ENCODE measurements at regions not wholly inside any gene's neighbourhood (a gene's known extent, or its start where the extent isn't known, plus 50 kb on each side); places are given as distances from the start of the nearest gene placed in this dataset.
"Not testable (repeated sequence)": the region's sequence is repeated elsewhere in the genome, so short reads cannot be mapped to it uniquely, and the experiment has no call there.

GRCh38 chr10:30688456-30688855 is 58.9 kb upstream of the LYZL2 start:
- Histone ChIP-seq H3K9me3 (ENCODE audit: control insufficient read depth in 2 of 3, insufficient read depth in 1 of 3, low read length in 3 of 3) (no peaks in the 10 kb centered on the region), H3K9ac (ENCODE audit: low read length in 3 of 3) (no peak overlapping the region), H3K27me3 (ENCODE audit: control insufficient read depth, insufficient read depth, low read length) (no peaks in the 10 kb centered on the region), H3K4me1 (ENCODE audit: control insufficient read depth in 2 of 3, insufficient read depth in 2 of 3, low read depth in 1 of 3, low read length in 3 of 3) (no peaks in the 10 kb centered on the region), H3K27ac (ENCODE audit: low read depth in 2 of 2, low read length in 2 of 2) (no peak overlapping the region), H3K36me3 (ENCODE audit: control insufficient read depth in 2 of 3, insufficient read depth in 3 of 3, low read length in 3 of 3) (no peaks in the 10 kb centered on the region), H3K4me3 (ENCODE audit: low read length in 3 of 3) (no peak overlapping the region)
- intact Hi-C loops (cut with DNase I) = no loop called here
- no peak for FAIRE-seq
- no peak for DNase-seq
- TF ChIP-seq CTCF (IDR thresholded peaks at IDR 0.05; ENCODE audit: borderline replicate concordance, extremely low read depth, insufficient read depth) = no peak

GRCh38 chr10:30687698-30688213 is 58.2 kb upstream of the LYZL2 start:
- H3K9ac ChIP-seq (ENCODE audit: low read length in 3 of 3) = no peak overlapping the region
- H3K27me3 ChIP-seq (ENCODE audit: control insufficient read depth, insufficient read depth, low read length) = no peaks in the 10 kb centered on the region
- FAIRE-seq (no peak), DNase-seq (peak; percentile 83 to 91 (median 88))
- no peak overlapping the region for H3K4me3 ChIP-seq (ENCODE audit: low read length in 3 of 3)
- intact Hi-C loops (cut with DNase I) = no loop called here
- H3K4me1 ChIP-seq (ENCODE audit: control insufficient read depth in 2 of 3, insufficient read depth in 2 of 3, low read depth in 1 of 3, low read length in 3 of 3) = no peaks in the 10 kb centered on the region
- no peaks in the 10 kb centered on the region for H3K9me3 ChIP-seq (ENCODE audit: control insufficient read depth in 2 of 3, insufficient read depth in 1 of 3, low read length in 3 of 3)
- peak; percentile 78 for TF ChIP-seq CTCF (IDR thresholded peaks at IDR 0.05; ENCODE audit: borderline replicate concordance, extremely low read depth, insufficient read depth)
- no peak overlapping the region for H3K27ac ChIP-seq (ENCODE audit: low read depth in 2 of 2, low read length in 2 of 2)
- no peaks in the 10 kb centered on the region for H3K36me3 ChIP-seq (ENCODE audit: control insufficient read depth in 2 of 3, insufficient read depth in 3 of 3, low read length in 3 of 3)

- Histone ChIP-seq H3K27ac (ENCODE audit: low read depth in 2 of 2, low read length in 2 of 2) (no peak overlapping the region), H3K9me3 (ENCODE audit: control insufficient read depth in 2 of 3, insufficient read depth in 1 of 3, low read length in 3 of 3) (no peaks in the 10 kb centered on the region), H3K9ac (ENCODE audit: low read length in 3 of 3) (no peak overlapping the region), H3K36me3 (ENCODE audit: control insufficient read depth in 2 of 3, insufficient read depth in 3 of 3, low read length in 3 of 3) (no peaks in the 10 kb centered on the region), H3K4me3 (ENCODE audit: low read length in 3 of 3) (no peak overlapping the region), H3K4me1 (ENCODE audit: control insufficient read depth in 2 of 3, insufficient read depth in 2 of 3, low read depth in 1 of 3, low read length in 3 of 3) (no peaks in the 10 kb centered on the region), H3K27me3 (ENCODE audit: control insufficient read depth, insufficient read depth, low read length) (no peaks in the 10 kb centered on the region)
- intact Hi-C loops (cut with DNase I) = no loop called here
- DNase-seq = no peak
- no peak for FAIRE-seq
- no peak for TF ChIP-seq CTCF (IDR thresholded peaks at IDR 0.05; ENCODE audit: borderline replicate concordance, extremely low read depth, insufficient read depth)
Measured at GRCh38 chr10:30686708-30687107, 57.2 kb upstream of the LYZL2 start.

- DNase-seq (no peak), FAIRE-seq (no peak)
- Histone ChIP-seq H3K9ac (ENCODE audit: low read length in 3 of 3) (no peak overlapping the region), H3K36me3 (ENCODE audit: control insufficient read depth in 2 of 3, insufficient read depth in 3 of 3, low read length in 3 of 3) (no peaks in the 10 kb centered on the region), H3K4me1 (ENCODE audit: control insufficient read depth in 2 of 3, insufficient read depth in 2 of 3, low read depth in 1 of 3, low read length in 3 of 3) (no peaks in the 10 kb centered on the region), H3K9me3 (ENCODE audit: control insufficient read depth in 2 of 3, insufficient read depth in 1 of 3, low read length in 3 of 3) (no peaks in the 10 kb centered on the region), H3K4me3 (ENCODE audit: low read length in 3 of 3) (no peak overlapping the region), H3K27ac (ENCODE audit: low read depth in 2 of 2, low read length in 2 of 2) (no peak overlapping the region), H3K27me3 (ENCODE audit: control insufficient read depth, insufficient read depth, low read length) (no peaks in the 10 kb centered on the region)
- no peak for TF ChIP-seq CTCF (IDR thresholded peaks at IDR 0.05; ENCODE audit: borderline replicate concordance, extremely low read depth, insufficient read depth)
- intact Hi-C loops (cut with DNase I) = no loop called here
Measured at GRCh38 chr10:30683496-30683895, 53.9 kb upstream of the LYZL2 start.

GRCh38 chr10:30682377-30683199 is 53.0 kb upstream of the LYZL2 start:
- intact Hi-C loops (cut with DNase I); H3K4me3 ChIP-seq (ENCODE audit: low read length in 3 of 3); H3K9ac ChIP-seq (ENCODE audit: low read length in 3 of 3); H3K27me3 ChIP-seq (ENCODE audit: control insufficient read depth, insufficient read depth, low read length); H3K9me3 ChIP-seq (ENCODE audit: control insufficient read depth in 2 of 3, insufficient read depth in 1 of 3, low read length in 3 of 3); H3K36me3 ChIP-seq (ENCODE audit: control insufficient read depth in 2 of 3, insufficient read depth in 3 of 3, low read length in 3 of 3); H3K27ac ChIP-seq (ENCODE audit: low read depth in 2 of 2, low read length in 2 of 2); H3K4me1 ChIP-seq (ENCODE audit: control insufficient read depth in 2 of 3, insufficient read depth in 2 of 3, low read depth in 1 of 3, low read length in 3 of 3); DNase-seq; FAIRE-seq: not testable (repeated sequence)

Measured in kidney (tissue), 13 donors.